CD14-positive monocyte (primary cell): ENCODE measurements at regions not wholly inside any gene's neighbourhood (a gene's known extent, or its start where the extent isn't known, plus 50 kb on each side); places are given as distances from the start of the nearest gene placed in this dataset.
A peak's percentile ranks its signal among the peaks of the same experiment; 100 is the strongest.

ENCODE experiments used
- DNase-seq, 3 donors: peaks; one replicate each; pipeline ENCODE4 v3.0.0-alpha.2; 2011 to 2022
- H2AFZ ChIP-seq: 2 replicates; pipeline ENCODE4 v1.6.0; 2012; ENCODE audit warnings: mild to moderate bottlenecking, low read depth, low read length, inconsistent platforms; ENCODE audit not compliant: insufficient read depth, poor library complexity, severe bottlenecking
- H3K27ac ChIP-seq, 2 donors: 1 replicate in 1 of 2; 2 replicates in 1 of 2; pipeline ENCODE4 v1.5.1; 2012 to 2013; ENCODE audit warnings: low read length in 2 of 2, control low read depth in 1 of 2, inconsistent platforms in 1 of 2, low read depth in 1 of 2, mild to moderate bottlenecking in 1 of 2
- H3K27me3 ChIP-seq, 2 donors: one replicate each; pipeline versions ENCODE4 v1.6.0 to v1.6.1; 2011 to 2013; ENCODE audit warnings: low read length in 2 of 2; ENCODE audit not compliant: control insufficient read depth in 2 of 2, insufficient read depth in 2 of 2
- H3K36me3 ChIP-seq, 2 donors: replicated peaks in 1 of 2; 1 replicate in 1 of 2; 2 replicates in 1 of 2; pipeline versions ENCODE4 v1.5.1 to v1.6.1; 2012 to 2013; ENCODE audit warnings: low read length in 2 of 2, control low read depth in 1 of 2, inconsistent platforms in 1 of 2, mild to moderate bottlenecking in 1 of 2; ENCODE audit not compliant: insufficient read depth in 2 of 2, control insufficient read depth in 1 of 2
- H3K4me1 ChIP-seq, 2 donors: 1 replicate in 1 of 2; 2 replicates in 1 of 2; pipeline versions ENCODE4 v1.5.1 to v1.6.1; 2012 to 2013; ENCODE audit warnings: low read length in 2 of 2, control low read depth in 1 of 2, inconsistent platforms in 1 of 2, mild to moderate bottlenecking in 1 of 2, moderate library complexity in 1 of 2; ENCODE audit not compliant: insufficient read depth in 2 of 2, control insufficient read depth in 1 of 2
- H3K4me2 ChIP-seq: replicated peaks from 2 replicates; pipeline ENCODE3; 2012; ENCODE audit warnings: low read length, moderate library complexity, mild to moderate bottlenecking; ENCODE audit not compliant: poor library complexity, severe bottlenecking; ENCODE audit errors: extremely low read depth
- H3K4me3 ChIP-seq, 3 experiments: fragments of 200-600 bp in 1 of 3; sonication (generic) in 1 of 3; replicated peaks in 1 of 3; 1 replicate in 2 of 3; 2 replicates in 1 of 3; pipeline ENCODE4 v1.5.1; 2011 to 2013; ENCODE audit warnings: low read length in 3 of 3, mild to moderate bottlenecking in 3 of 3, control low read depth in 2 of 3, low read depth in 2 of 3, inconsistent platforms in 1 of 3, moderate library complexity in 1 of 3
- H3K79me2 ChIP-seq: 2 replicates; pipeline ENCODE4 v1.6.0; 2012; ENCODE audit warnings: mild to moderate bottlenecking, control low read depth, inconsistent platforms, low read length, moderate library complexity; ENCODE audit not compliant: insufficient read depth
- H3K9ac ChIP-seq: 2 replicates; pipeline ENCODE4 v1.6.0; 2017; ENCODE audit warnings: low read length, mild to moderate bottlenecking; ENCODE audit not compliant: insufficient read depth, poor library complexity, severe bottlenecking
- H3K9me3 ChIP-seq, 2 donors: replicated peaks in 1 of 2; 1 replicate in 1 of 2; 2 replicates in 1 of 2; pipeline versions ENCODE4 v1.5.1 to v1.6.1; 2012 to 2013; ENCODE audit warnings: low read length in 2 of 2, control low read depth in 1 of 2; ENCODE audit not compliant: control insufficient read depth in 1 of 2, insufficient read depth in 1 of 2
- H4K20me1 ChIP-seq: 2 replicates; pipeline ENCODE4 v1.6.0; 2012; ENCODE audit warnings: mild to moderate bottlenecking, low read length, control low read depth, moderate library complexity; ENCODE audit not compliant: insufficient read depth
- H3K27ac Mint-ChIP-seq, 7 donors: one replicate each; pipeline ENCODE4 v1.8.0; 2020; ENCODE audit warnings: mild to moderate bottlenecking in 7 of 7, mixed read lengths in 7 of 7, moderate library complexity in 6 of 7, inconsistent platforms in 2 of 7
- H3K27me3 Mint-ChIP-seq, 3 donors: one replicate each; pipeline ENCODE4 v1.8.0; 2021 to 2022; ENCODE audit warnings: low read depth in 3 of 3, mild to moderate bottlenecking in 3 of 3, mixed read lengths in 3 of 3, moderate library complexity in 3 of 3, inconsistent platforms in 1 of 3
- H3K36me3 Mint-ChIP-seq, 2 donors: one replicate each; pipeline ENCODE4 v1.8.0; 2020; ENCODE audit warnings: mixed read lengths in 2 of 2, inconsistent platforms in 1 of 2, mild to moderate bottlenecking in 1 of 2
- H3K4me1 Mint-ChIP-seq: one replicate; pipeline ENCODE4 v1.8.0; 2020; ENCODE audit warnings: mild to moderate bottlenecking, mixed read lengths
- H3K4me3 Mint-ChIP-seq, 2 donors: one replicate each; pipeline ENCODE4 v1.8.0; 2020; ENCODE audit warnings: mild to moderate bottlenecking in 2 of 2, mixed read lengths in 2 of 2, moderate library complexity in 1 of 2
- H3K9me3 Mint-ChIP-seq, 7 donors: one replicate each; pipeline ENCODE4 v1.8.0; 2020 to 2022; ENCODE audit warnings: mixed read lengths in 7 of 7, mild to moderate bottlenecking in 6 of 7, moderate library complexity in 6 of 7, inconsistent platforms in 2 of 7
- WGBS: methylation state at CpG from one replicate; pipeline ENCODE4 v1.1.5; 2013; ENCODE audit warnings: missing lambda C conversion rate; ENCODE audit not compliant: insufficient coverage; 5-methylcytosine and 5-hydroxymethylcytosine counted together
- intact Hi-C, 2 donors: fragments of 100-400 bp; cut with micrococcal nuclease; formaldehyde crosslinking; loops; one replicate each; pipeline versions ENCODE4 v1.15.0 to v1.15.1; 2023
- TF ChIP-seq, protein P1 (sequence below): fragments of 200-600 bp; IDR thresholded peaks from one replicate; pipeline ENCODE4 v1.8.0; 2022; ENCODE audit warnings: antibody characterized with exemption, mild to moderate bottlenecking

DNA sequence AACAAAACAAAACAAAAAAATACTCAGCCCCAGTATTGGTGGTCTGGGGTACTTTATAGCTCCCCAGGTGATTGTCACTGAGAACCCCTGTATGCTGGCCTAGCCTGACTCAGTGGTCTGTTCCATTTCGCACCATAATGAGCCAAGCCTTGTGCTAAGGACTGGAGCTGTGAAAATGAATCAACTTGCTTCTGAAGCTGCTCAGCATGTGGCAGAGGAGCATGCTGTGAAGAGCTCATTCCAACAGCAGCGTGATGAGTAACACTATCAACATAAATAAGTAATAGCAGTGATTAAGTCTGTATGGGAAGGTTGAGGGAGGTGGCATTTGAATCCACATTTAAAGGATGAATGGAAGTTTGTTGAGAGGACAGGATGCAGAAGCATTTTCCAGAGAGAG lies 67.2 kb upstream of the ATL2 start:
- peaks cover 11 to 18% of the 10 kb centered on the region in 2 donors for H3K27me3 ChIP-seq
- no peaks in the 10 kb centered on the region for H4K20me1 ChIP-seq
- no peaks in the 10 kb centered on the region for H3K9me3 Mint-ChIP-seq
- no peaks in the 10 kb centered on the region for H3K36me3 ChIP-seq
- TF ChIP-seq, protein P1, sequence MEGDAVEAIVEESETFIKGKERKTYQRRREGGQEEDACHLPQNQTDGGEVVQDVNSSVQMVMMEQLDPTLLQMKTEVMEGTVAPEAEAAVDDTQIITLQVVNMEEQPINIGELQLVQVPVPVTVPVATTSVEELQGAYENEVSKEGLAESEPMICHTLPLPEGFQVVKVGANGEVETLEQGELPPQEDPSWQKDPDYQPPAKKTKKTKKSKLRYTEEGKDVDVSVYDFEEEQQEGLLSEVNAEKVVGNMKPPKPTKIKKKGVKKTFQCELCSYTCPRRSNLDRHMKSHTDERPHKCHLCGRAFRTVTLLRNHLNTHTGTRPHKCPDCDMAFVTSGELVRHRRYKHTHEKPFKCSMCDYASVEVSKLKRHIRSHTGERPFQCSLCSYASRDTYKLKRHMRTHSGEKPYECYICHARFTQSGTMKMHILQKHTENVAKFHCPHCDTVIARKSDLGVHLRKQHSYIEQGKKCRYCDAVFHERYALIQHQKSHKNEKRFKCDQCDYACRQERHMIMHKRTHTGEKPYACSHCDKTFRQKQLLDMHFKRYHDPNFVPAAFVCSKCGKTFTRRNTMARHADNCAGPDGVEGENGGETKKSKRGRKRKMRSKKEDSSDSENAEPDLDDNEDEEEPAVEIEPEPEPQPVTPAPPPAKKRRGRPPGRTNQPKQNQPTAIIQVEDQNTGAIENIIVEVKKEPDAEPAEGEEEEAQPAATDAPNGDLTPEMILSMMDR: no peak
- H3K4me2 ChIP-seq: no peak overlapping the region
- H3K9me3 ChIP-seq: no peaks in the 10 kb centered on the region
- no peak overlapping the region for H2AFZ ChIP-seq
- no peaks in the 10 kb centered on the region for H3K4me1 Mint-ChIP-seq
- H3K9ac ChIP-seq: no peak overlapping the region
- H3K4me3 Mint-ChIP-seq: peak overlapping the region in 1 of 2 donors; percentile 3
- WGBS: 100% methylated on average over 1 of the region's 2 CpGs
- intact Hi-C loops: no loop called here
- peaks cover 18 to 29% (median 27%) of the 10 kb centered on the region in 3 donors for H3K27me3 Mint-ChIP-seq
- no peak overlapping the region for H3K4me3 ChIP-seq
- H3K79me2 ChIP-seq: no peaks in the 10 kb centered on the region
- H3K36me3 Mint-ChIP-seq: no peaks in the 10 kb centered on the region
- H3K4me1 ChIP-seq: no peaks in the 10 kb centered on the region
- H3K27ac ChIP-seq: no peak overlapping the region
- no peak for DNase-seq
- no peak overlapping the region for H3K27ac Mint-ChIP-seq

DNA sequence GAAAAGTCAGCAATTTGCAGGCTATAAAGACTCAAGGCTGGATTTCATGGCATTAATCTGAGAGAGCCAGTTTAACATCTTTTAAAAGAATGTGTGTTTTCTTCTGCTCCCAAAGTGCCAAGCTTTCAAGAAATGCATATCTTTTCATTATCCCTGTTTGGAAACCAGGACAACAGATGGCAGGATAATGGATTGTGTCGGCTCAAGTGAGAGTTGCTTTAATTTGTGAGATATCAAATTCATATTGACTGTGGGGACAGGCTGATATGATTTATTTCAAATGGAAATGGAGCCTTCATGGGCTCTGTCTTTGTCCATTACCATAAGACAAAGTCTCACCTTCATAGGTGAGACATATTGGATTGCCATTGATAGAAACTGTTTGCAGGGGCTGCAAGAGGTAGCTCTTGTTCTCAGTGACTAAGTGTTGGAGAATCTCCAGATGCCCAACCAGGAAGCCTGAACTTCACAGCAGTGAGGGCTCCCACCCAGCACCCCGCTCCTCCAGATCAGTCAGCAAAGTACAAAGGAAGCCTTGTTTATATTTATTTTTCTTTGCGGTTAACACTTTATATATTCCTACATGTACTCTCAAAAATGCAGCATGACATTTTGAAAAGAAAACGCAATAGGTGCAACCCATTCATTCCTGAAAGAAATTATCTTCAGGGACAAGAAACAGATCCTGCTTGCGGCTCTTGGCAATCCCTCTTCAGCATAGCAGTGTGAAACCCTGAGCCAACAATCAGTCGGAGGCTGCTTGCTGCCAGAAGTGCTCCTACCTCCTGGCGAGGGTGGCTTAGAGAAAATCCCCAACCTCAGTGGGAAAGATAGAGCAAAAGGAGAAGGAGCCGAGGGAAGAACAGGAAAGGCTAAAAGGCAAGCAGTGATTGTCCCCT lies 65.8 kb upstream of the ATL2 start:
- Histone ChIP-seq H3K27ac (no peak overlapping the region), H3K27me3 (peaks cover 11 to 18% of the 10 kb centered on the region in 2 donors), H3K79me2 (no peaks in the 10 kb centered on the region), H3K4me1 (no peaks in the 10 kb centered on the region), H4K20me1 (no peaks in the 10 kb centered on the region), H3K9me3 (no peaks in the 10 kb centered on the region), H3K9ac (no peak overlapping the region), H3K36me3 (no peaks in the 10 kb centered on the region), H3K4me3 (no peak overlapping the region), H2AFZ (no peak overlapping the region), H3K4me2 (no peak overlapping the region)
- no peak for DNase-seq
- H3K4me1 Mint-ChIP-seq: no peaks in the 10 kb centered on the region
- TF ChIP-seq, protein P1: no peak
- peaks cover 18 to 29% (median 28%) of the 10 kb centered on the region in 3 donors for H3K27me3 Mint-ChIP-seq
- intact Hi-C loops: no loop called here
- H3K4me3 Mint-ChIP-seq: no peak overlapping the region
- WGBS: 55% methylated on average over 2 of the region's 8 CpGs
- no peak overlapping the region for H3K27ac Mint-ChIP-seq
- H3K9me3 Mint-ChIP-seq: no peaks in the 10 kb centered on the region
- H3K36me3 Mint-ChIP-seq: no peaks in the 10 kb centered on the region
